ENCODE measurements at regions not wholly inside any gene's neighbourhood (a gene's known extent, or its start where the extent isn't known, plus 50 kb on each side); places are given as distances from the start of the nearest gene placed in this dataset.

DNA sequence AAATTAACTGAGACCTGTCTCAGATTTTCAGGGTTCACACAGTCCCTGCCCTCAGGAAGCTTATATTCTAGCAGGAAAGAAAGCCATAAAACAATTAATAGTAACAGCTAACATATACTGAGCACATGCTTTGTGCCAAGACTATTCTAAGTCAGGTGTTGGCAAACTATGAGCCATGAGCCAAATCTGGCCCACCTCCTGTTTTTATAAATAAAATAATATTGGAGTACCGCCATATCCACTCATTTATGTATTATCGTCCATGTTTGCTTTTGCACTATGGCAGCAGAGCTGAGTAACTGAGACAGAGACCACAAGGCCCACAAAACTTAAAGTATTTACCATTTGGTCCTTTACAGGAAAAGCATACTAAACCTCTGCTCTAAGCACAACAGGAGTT is 83.3 kb upstream of the TRIO start:
- intact Hi-C loops (cut with DNase I): no loop called here

DNA sequence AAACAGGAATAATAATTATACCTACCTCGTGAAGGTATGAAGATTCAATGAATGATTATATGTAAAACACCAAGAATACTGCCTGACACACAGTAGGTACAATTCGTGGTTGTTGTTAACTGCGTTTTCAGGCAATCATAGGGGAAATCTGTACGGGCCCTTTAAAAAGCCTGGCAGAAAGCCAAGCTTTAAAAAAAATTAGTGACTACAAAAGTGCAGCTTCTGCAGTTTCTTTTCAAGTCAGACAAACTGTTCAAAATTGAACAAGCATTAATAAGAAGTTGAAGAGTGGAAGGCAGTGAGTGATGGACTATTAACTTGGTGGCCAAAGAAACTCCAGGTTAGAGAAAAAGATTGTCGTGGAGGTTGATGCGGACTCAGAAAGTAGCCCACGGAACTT is 85.9 kb upstream of the TRIO start:
- no peaks in the 10 kb centered on the region for H3K27me3 ChIP-seq
- no peaks in the 10 kb centered on the region for H3K4me1 ChIP-seq
- no peak for ATAC-seq
- no peak overlapping the region for H3K4me3 ChIP-seq
- H3K36me3 ChIP-seq: no peaks in the 10 kb centered on the region
- 69 to 78% methylated on average over 7 of the region's 7 CpGs for WGBS, 2 donors
- intact Hi-C loops (cut with DNase I): no loop called here
- DNase-seq: no peak
- TF ChIP-seq, protein P1, sequence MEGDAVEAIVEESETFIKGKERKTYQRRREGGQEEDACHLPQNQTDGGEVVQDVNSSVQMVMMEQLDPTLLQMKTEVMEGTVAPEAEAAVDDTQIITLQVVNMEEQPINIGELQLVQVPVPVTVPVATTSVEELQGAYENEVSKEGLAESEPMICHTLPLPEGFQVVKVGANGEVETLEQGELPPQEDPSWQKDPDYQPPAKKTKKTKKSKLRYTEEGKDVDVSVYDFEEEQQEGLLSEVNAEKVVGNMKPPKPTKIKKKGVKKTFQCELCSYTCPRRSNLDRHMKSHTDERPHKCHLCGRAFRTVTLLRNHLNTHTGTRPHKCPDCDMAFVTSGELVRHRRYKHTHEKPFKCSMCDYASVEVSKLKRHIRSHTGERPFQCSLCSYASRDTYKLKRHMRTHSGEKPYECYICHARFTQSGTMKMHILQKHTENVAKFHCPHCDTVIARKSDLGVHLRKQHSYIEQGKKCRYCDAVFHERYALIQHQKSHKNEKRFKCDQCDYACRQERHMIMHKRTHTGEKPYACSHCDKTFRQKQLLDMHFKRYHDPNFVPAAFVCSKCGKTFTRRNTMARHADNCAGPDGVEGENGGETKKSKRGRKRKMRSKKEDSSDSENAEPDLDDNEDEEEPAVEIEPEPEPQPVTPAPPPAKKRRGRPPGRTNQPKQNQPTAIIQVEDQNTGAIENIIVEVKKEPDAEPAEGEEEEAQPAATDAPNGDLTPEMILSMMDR (IDR thresholded peaks at IDR 0.05): no peak
- no peak overlapping the region for H3K27ac ChIP-seq
- H3K9me3 ChIP-seq: peaks cover 0 to 6% (median 0%) of the 10 kb centered on the region in 11 donors

More for the DNA sequence above, 83.3 kb upstream of the TRIO start:
- DNase-seq: no peak
- H3K4me1 ChIP-seq: no peaks in the 10 kb centered on the region
- no peak overlapping the region for H3K27ac ChIP-seq
- no peak overlapping the region for H3K4me3 ChIP-seq
- no peaks in the 10 kb centered on the region for H3K27me3 ChIP-seq
- H3K9me3 ChIP-seq: peaks cover 0 to 6% (median 0%) of the 10 kb centered on the region in 11 donors
- WGBS, 2 donors: 41 to 66% methylated on average over 2 of the region's 2 CpGs
- TF ChIP-seq, protein P1 (IDR thresholded peaks at IDR 0.05): no peak
- ATAC-seq: peak in 2 of 8 donors; percentile 22 to 68
- H3K36me3 ChIP-seq: no peaks in the 10 kb centered on the region

DNA sequence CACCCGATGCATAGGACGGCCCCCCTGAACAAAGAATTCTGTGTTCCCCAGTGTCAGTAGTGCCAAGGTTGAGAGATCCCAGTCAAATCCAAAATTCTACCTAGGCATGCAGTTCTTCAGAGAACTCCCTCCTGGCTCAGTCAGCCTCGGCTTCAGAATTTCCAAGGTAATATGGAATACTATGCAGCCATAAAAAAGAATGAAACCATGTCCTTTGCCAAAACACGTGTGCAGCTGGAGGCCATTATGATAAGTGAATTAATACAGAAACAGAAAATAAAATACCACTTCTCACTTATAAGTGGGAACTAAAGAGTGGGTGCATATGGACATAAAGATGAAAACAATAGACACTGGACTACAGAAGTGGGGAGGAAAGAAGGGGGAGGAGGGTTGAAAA is 87.1 kb upstream of the TRIO start:
- WGBS, 2 donors: 92 to 95% methylated on average over 4 of the region's 4 CpGs

DNA sequence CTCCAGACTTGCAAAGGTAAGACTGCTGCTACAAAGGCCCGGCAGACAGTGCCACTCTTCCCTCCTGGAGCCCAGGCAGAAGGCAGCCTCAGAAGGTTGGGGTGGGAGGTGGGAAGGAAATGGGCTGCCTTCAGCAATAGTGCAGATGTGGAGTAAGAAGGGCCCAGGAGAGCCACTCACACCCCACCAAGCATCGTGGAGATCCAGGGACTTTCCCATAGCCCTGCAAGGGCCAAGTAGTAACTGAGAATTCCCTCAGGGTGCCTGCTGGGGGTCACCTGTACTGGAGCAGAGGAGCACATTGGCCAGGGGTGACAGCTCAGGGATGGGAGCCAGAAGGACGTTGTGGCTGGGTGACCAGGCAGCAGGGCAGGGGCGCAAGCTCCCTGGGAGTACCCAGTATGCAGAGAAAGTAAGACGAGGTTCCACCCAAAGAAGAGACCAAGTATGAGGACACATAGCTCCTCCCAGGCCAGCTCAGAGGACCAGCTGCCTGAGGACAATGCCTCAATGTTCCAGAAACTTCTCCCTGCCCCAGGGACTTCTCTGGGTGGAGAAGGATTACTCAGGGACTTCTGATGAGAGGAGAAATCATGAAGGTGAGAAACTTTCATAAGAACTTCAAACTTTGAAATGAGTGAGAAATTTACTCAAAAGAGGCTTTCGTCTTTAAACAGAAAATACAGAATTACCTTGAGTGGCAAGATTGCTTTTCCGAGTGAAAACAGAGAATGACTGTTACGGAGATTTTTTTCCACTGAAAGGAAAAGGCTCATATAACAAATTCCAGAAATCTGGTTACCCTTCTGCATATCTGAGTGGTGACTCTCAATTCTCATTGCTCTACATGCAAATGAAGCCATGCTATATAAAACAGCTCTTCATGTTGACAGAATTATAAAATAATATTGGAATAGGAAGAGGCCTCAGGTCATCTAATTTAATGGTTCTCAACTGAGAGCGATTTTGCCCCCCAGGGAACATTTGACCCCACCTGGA is 87.9 kb upstream of the TRIO start:
- peak in 3 of 8 donors; percentile 31 to 55 (median 41) for ATAC-seq
- TF ChIP-seq, protein P1 (IDR thresholded peaks at IDR 0.05): no peak
- 79 to 81% methylated on average over 9 of the region's 9 CpGs for WGBS, 2 donors
- no peak for DNase-seq
- no peak overlapping the region for H3K4me3 ChIP-seq
- H3K36me3 ChIP-seq: no peaks in the 10 kb centered on the region
- H3K27ac ChIP-seq: no peak overlapping the region
- no peaks in the 10 kb centered on the region for H3K27me3 ChIP-seq
- intact Hi-C loops (cut with DNase I): no loop called here
- H3K4me1 ChIP-seq: no peaks in the 10 kb centered on the region
- H3K9me3 ChIP-seq: no peaks in the 10 kb centered on the region

More for the DNA sequence above, 87.1 kb upstream of the TRIO start:
- DNase-seq (no peak), ATAC-seq (no peak)
- intact Hi-C loops (cut with DNase I): no loop called here
- TF ChIP-seq, protein P1 (IDR thresholded peaks at IDR 0.05): no peak
- peaks cover 0 to 4% (median 0%) of the 10 kb centered on the region in 11 donors for H3K9me3 ChIP-seq
- H3K4me1 ChIP-seq: no peaks in the 10 kb centered on the region
- H3K27ac ChIP-seq: no peak overlapping the region
- H3K36me3 ChIP-seq: no peaks in the 10 kb centered on the region
- H3K27me3 ChIP-seq: no peaks in the 10 kb centered on the region
- no peak overlapping the region for H3K4me3 ChIP-seq

Measured in heart right ventricle (tissue), 16 donors.